ENCODE measurements at regions not wholly inside any gene's neighbourhood (a gene's known extent, or its start where the extent isn't known, plus 50 kb on each side); places are given as distances from the start of the nearest gene placed in this dataset. TPM values are rescaled to one million over a fixed set of nuclear protein-coding genes. Genes with fewer than 3 reads are reported as not detected.

- no peak overlapping the region for H3K4me3 ChIP-seq
- H2AFZ ChIP-seq: no peak overlapping the region
- no peaks in the 10 kb centered on the region for H3K27me3 ChIP-seq
- 95% methylated on average over 3 of the region's 3 CpGs for whole genome bisulfite sequencing (ENCODE audit: low lambda C conversion rate, missing lambda C conversion rate)
- no peak overlapping the region for H3K4me2 ChIP-seq
- no peaks in the 10 kb centered on the region for H3K9me3 ChIP-seq (ENCODE audit: low read depth)
- H3K36me3 ChIP-seq (replicated peaks; ENCODE audit: insufficient read depth, low read depth): no peaks in the 10 kb centered on the region
- no peaks in the 10 kb centered on the region for H3K4me1 ChIP-seq (ENCODE audit: insufficient read depth)
- DNase-seq (ENCODE audit: low spot score): no peak
- no peaks in the 10 kb centered on the region for H3K79me2 ChIP-seq
- H3K9me2 ChIP-seq (replicated peaks; ENCODE audit: insufficient read depth): no peaks in the 10 kb centered on the region
- H3K27ac ChIP-seq: no peak overlapping the region
- H4K20me1 ChIP-seq (ENCODE audit: insufficient read depth, poor library complexity, severe bottlenecking): no peaks in the 10 kb centered on the region
- TF ChIP-seq, protein P1, sequence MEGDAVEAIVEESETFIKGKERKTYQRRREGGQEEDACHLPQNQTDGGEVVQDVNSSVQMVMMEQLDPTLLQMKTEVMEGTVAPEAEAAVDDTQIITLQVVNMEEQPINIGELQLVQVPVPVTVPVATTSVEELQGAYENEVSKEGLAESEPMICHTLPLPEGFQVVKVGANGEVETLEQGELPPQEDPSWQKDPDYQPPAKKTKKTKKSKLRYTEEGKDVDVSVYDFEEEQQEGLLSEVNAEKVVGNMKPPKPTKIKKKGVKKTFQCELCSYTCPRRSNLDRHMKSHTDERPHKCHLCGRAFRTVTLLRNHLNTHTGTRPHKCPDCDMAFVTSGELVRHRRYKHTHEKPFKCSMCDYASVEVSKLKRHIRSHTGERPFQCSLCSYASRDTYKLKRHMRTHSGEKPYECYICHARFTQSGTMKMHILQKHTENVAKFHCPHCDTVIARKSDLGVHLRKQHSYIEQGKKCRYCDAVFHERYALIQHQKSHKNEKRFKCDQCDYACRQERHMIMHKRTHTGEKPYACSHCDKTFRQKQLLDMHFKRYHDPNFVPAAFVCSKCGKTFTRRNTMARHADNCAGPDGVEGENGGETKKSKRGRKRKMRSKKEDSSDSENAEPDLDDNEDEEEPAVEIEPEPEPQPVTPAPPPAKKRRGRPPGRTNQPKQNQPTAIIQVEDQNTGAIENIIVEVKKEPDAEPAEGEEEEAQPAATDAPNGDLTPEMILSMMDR (IDR thresholded peaks at IDR 0.05; ENCODE audit: poor library complexity): no peak
- TF ChIP-seq EZH2 (IDR thresholded peaks at IDR 0.05; ENCODE audit: borderline replicate concordance) (no peak), EZH2phosphoT487 (IDR thresholded peaks at IDR 0.05; ENCODE audit: low read depth, severe bottlenecking, unreplicated experiment) (no peak)
Measured at GRCh38 chr2:237033536-237034060, 52.1 kb upstream of the COPS8 start.

DNA sequence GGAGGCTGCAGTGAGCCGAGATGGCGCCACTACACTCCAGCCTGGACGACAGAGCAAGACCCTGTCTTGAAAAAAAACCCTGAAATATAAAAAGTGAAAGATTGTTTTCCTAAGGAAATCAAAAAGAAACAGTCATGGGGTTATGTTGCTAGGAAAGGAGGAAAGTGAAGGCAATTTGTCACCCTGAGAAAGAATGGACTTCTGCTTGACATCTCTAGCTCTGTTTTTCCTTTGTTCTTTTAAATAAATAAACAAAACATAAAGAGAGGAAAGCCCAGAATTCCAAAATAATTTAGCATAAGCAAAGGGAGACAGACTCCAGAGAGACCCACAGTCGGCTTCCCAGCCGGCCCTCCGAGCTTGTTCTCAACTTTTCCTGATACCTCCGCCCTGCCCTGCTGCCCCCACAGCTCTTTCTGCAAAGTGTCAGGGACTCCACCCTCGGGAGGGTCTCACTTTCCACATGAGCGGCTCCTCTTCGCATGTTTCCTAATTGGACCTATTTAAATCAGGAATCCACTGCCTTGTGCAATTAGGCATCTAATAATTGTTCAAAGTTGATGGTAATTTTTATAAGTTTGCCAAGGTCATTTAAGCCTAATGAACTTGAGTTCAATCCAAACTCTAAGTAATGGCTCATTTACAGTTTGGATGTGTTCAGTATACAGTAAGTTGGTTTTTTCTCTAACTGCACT, 49.8 kb upstream of the COPS8 start:
- 73% methylated on average over 10 of the region's 10 CpGs for WGBS (ENCODE audit: low lambda C conversion rate, missing lambda C conversion rate)
- Histone ChIP-seq H3K4me2 (no peak overlapping the region), H2AFZ (no peak overlapping the region), H3K9me3 (ENCODE audit: low read depth) (no peaks in the 10 kb centered on the region), H3K4me1 (ENCODE audit: insufficient read depth) (no peaks in the 10 kb centered on the region), H3K4me3 (no peak overlapping the region), H4K20me1 (ENCODE audit: insufficient read depth, poor library complexity, severe bottlenecking) (no peaks in the 10 kb centered on the region), H3K36me3 (replicated peaks; ENCODE audit: insufficient read depth, low read depth) (no peaks in the 10 kb centered on the region), H3K79me2 (no peaks in the 10 kb centered on the region), H3K27me3 (no peaks in the 10 kb centered on the region), H3K9me2 (replicated peaks; ENCODE audit: insufficient read depth) (no peaks in the 10 kb centered on the region), H3K27ac (no peak overlapping the region)
- no peak for DNase-seq (ENCODE audit: low spot score)
- TF ChIP-seq EZH2phosphoT487 (IDR thresholded peaks at IDR 0.05; ENCODE audit: low read depth, severe bottlenecking, unreplicated experiment): no peak
- TF ChIP-seq, protein P1 (IDR thresholded peaks at IDR 0.05; ENCODE audit: poor library complexity): no peak
- no peak for TF ChIP-seq EZH2 (IDR thresholded peaks at IDR 0.05; ENCODE audit: borderline replicate concordance)

Small RNA genes lying in the stretch of these regions (small RNA-seq; reads per million reads assigned to genes)
- not detected for gene RNU6-1051P
